NCI-H526 treated with DMSO at 0.1 percent for 48 hours (cell line): ENCODE measurements at regions not wholly inside any gene's neighbourhood (a gene's known extent, or its start where the extent isn't known, plus 50 kb on each side); places are given as distances from the start of the nearest gene placed in this dataset.
"Not testable (repeated sequence)": the region's sequence is repeated elsewhere in the genome, so short reads cannot be mapped to it uniquely, and the experiment has no call there.

ENCODE experiments used
- DNase-seq: peaks from one replicate; lab custom pipeline; 2025; lab: John Stamatoyannopoulos, UW

GRCh38 chr2:109669731-109670130 is 55.6 kb downstream of the SOWAHC start:
- DNase-seq, result no peak

DNA sequence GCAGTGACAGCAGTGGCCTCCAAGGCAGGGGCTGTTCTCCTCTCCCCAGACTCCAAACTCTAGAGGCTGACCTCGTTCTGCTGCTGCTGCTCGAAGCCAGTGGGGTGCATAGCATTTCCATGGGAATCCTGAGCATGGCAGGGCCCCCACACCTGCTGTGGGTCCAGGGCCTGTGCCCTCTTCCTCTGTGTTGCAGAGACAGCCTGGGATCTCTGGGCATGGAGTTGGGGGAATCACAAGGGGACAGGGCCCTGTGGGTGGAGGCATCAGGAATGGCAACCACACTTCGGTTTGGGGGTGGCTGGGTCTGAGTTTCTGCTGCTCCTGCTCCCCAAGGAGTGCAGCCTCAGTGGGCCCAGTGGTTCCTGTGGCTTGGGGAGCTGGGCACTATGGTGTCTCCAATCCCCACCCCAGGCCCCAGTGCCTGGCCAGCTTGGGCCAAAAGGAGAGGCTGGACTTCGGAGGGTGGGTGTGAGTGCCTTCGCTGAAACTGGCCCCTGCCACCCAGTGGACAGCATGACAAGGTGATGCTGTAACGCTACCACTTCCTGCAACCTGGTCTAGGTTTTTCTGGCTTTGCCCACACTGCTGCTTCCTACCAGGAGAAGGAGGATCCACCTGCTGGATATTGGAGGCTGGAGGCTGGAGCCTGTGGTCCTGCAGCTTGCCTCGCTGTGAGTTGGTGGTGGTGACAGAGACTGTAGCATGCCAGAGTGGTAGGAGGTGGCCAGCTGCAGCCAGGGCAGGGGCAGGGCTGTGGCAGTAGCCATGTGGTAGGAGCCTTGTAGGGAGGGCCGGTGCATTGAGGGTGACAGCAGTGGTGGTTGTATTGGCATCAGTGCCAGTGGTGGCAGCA is 56.6 kb downstream of the SOWAHC start:
- no peak for DNase-seq

DNA sequence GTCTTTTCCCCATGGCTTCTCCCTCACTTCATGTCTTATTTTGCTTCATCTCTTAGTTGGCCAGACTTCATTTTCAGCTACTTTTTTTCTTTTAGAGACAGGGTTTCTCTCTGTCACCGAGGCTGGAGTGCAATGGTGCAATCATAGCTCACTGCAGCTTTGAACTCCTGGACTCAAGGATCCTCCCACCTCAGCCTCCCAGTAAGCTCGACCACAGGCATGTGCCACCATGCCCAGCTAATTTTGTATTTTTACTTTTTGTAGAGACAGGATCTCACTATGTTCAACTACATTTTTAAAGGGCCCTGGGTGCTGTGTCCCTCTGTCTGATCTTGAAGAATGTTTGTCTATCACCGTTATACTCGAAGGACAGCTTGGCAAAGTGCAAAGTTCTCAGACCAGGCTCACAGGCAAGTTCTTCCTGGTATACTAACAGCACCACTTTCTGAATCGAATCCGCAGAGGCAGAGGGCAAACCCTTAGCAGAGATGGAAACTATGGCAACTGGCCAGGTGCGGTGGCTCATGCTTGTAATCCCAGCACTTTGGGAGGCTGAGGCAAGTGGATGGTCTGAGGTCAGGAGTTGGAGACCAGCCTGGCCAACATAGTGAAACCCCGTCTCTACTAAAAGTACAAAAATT is 60.9 kb downstream of the SOWAHC start:
- DNase-seq, result no peak

DNA sequence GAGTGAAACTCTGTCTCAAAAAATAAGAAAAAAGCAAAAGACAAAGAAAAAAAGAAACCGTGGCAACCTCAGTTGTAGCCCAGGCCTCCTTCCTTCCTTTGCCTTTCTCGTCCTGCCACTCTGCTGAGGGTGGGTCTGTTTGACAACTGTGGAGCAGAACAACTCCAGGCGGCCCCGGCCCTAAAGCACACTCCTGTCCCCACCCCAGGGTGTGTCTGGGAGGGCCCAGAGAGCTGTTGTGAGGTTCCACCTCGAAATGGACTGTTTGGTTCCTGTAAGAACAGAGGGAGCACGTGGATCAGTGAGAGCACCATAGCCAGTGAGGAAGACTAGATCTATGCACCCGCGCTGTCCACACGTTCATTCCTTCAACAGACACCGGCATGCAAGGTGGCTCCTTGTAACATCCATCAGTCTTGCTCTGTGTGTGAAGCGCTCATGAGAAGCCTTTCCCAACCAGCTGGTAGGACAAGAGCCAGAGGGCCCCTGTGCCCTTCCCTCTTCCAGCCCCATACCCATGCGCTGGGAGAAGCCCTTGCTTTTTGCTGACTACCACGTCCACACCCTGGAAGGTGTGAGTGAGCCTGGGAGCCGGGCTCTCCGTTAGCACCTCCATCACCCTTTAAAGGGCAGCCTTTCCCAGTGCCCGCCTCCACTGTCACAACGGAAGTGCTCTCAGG is 61.6 kb downstream of the SOWAHC start:
- no peak for DNase-seq

GRCh38 chr2:109676346-109676902 is 62.3 kb downstream of the SOWAHC start:
- DNase-seq, result no peak

DNA sequence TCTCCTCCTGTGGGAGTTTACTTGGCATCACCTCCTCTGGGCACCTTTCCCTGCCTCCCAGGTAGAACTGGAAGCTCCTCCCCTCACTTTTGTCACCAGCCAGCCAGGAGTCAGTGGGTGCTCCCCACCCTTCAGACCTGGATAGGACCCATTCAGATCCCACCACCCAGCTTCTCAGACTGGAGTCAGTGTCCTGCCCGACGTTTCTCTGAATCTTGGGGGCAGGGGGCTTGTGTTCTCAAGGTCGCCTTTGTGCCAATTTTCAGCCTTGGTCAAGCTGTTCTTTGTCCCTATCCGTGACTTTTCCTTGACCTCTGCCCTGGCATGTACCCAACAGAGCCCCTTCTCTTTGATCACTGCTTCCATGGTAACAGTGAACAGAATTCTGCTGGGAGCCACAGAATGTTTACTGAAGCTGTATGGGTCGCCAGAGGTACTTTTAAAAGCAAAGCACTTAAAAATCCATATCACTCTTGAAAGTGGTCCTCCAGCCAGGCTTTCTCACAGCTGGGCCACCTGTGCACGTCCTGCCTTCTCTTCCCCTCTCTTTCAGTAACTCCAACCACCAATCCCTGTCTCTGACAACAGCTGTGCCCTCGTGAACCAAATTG is 63.1 kb downstream of the SOWAHC start:
- DNase-seq, result not testable (repeated sequence)

DNA sequence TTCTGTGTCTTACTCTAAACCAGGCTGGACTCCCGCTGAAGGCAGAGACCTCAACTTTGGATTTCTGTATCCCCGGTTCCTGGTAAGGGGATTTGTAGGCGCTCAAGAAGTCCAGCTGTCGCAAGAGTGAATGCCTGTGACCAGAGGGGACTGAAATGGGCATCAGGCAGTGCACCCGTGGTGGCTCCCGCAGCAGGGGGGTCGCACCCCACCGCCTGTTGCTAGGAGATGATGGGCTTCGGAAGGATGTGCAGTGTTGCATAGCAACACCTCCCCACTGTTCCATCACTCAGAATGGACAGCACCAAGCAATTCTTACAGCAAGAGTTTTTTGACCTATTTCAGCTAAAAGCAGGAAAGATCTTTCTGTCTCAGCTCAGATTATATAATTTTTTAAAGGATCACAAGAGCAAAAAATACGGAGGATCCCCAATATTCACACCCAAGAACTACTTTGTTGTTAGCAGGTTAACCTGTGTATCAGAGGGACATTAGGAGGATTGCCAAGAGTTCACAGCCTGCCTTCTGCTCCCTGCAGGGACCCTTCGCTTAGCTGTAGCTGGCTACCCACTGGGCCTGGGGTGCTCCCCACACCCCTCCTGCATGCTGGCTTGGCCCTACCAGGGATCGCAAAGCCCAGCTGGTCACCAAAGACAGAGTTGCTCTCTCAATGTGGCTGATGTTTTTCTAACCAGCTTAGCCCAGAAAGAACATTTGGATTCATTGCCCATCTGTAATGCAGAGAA is 63.8 kb downstream of the SOWAHC start:
- no peak for DNase-seq

DNA sequence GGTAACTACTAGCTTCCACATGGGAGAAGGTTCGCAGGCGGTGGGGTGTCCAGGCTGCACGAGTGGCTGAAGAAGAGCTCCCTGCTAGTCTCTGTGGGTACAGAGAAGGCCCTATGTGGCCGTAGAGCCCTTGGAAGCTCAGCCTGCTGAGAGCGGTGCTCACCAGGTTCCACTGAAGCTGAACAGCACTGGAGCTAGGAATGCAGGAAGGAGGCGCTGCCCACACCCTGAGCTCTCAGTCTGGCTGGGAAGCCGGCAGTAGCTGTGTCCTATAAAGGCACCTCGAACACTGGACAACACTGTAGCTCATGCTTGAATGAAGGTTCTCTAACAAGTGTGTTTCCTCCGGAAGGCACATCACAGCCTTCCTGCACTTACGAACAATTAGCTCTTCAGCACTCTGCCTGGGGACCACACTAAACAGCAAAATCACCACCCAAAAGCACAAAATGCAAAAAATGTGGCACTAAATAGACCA is 64.6 kb downstream of the SOWAHC start:
- DNase-seq, result not testable (repeated sequence)

DNA sequence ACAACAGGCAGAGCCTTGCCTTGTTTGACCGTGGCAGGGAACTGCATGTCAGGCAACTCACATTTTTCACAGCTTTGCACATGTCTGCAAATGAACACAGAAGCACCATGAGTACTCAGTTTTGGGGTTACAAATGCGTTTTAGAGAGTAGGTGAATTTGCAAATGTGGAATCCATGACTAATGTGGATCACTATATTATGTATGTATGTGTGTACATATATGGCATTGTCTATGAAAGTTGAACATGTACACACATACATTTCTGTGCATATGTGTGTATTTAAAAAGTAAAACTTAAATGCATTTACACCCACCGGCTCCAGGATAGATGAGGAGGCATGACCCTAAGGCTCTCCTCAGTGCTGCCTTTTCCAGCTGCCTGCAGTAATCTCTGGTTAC is 65.1 kb downstream of the SOWAHC start:
- no peak for DNase-seq

- no peak for DNase-seq
Measured at GRCh38 chr2:109679626-109680025, 65.5 kb downstream of the SOWAHC start.

DNA sequence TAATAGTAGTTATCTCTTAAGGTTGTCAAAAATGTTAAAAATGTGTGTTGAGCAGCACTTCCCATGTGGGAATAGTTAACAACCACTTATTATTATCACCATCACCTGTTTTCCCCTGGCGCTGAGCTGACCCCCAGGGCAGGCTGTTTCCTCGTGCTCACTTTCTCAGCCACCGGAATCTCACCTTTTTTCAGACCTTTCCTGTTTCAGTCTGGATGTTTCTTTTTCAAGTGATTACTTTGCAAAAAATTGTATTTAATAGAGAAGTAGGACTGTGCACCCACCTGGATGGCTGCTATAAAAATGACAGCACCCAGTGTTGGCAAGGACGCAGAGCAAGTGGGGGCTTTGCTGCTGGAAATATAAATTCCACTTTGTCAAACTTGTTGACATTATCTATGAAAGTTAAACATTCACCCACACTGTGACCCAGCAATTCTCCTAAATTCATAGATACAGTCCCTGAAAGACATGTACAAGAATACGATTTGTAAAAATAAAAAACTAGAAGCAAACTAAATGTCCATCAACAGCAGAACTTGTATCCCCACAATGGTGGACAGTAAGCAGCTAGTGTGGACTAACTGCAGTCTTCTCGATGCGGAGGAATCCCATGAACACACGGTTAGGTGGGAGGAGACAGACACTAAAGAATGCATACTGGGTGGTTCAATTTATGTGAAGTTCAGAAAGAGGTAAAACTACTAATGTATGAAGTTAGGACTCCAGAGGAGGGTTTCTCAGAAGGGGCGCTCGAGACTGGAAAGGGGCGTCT is 66.5 kb downstream of the SOWAHC start:
- DNase-seq, result no peak

DNA sequence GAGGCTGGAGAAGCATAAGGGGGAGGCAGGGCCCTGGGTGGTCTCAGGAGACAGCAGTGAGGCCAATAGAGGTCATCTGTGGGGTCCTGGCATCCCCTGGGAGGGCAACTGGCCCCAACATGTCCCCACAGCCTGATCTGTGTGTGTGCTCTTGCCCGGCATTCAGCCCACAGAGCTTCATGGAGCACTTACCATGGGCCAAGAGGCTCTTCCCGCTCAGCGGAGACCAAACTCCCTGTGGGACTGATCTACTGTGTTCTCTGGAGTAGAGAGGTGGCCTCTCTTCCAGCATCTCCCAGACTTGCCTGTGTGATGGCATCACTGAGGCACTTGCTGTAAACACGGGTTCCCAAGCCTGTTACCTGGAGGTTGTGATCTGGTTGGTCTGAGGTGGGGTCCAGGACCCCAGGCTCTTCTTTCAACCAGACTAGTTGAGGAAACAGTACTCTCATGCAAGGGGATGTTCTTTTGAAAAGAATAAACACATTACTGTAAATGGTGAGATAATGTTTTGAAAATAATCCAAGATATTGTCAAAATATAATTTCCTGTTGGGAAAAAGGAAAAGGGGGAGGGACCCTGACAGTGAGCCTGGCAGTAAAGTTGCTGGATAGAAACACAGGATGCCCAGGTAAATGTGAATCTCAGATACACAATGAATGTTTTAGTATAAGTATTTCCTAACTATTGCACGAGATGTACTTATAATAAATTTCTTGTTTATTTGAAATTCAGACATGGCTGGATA is 67.6 kb downstream of the SOWAHC start:
- DNase-seq, result no peak

DNA sequence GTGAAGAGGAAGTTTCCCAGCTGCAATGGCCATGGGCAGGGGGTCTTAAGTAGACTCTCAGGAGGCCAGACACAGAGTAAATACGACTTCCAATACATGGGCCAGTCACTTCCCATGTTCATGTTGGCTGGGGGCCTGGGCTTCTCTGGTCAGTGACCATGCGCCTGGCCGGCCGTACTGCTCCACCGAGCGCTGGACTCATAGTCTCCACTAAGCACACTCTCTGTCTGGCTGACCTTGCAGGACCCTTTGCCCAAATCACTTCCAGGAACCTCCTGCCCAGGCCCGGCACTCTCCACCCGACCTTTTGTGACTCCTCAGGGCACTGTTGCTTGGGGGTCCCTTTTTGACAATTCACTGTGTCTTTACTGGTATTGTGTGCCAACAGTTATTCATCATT is 69.3 kb downstream of the SOWAHC start:
- DNase-seq, result no peak

DNA sequence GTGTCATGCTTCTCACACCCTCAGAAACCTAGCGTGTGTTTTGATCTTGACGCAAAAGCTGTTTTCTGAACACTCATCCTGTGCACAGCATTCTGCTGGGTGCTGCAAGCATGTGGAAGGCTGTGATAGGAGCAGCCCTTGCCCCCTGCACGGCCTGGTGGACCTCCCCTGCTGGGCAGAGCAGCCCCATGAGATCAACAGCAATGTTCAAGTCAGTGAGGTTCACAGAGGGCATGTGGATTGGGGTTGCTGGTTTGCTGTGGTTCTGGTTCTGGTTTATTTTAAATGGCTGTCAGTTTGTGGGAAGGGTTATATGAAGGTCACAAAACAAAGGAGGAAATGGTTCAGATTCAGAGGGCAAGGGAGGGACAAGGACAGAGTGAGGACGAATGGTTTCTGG is 71.3 kb downstream of the SOWAHC start:
- DNase-seq, result no peak

GRCh38 chr2:109686921-109687320 is 72.8 kb downstream of the SOWAHC start:
- DNase-seq, result no peak

DNA sequence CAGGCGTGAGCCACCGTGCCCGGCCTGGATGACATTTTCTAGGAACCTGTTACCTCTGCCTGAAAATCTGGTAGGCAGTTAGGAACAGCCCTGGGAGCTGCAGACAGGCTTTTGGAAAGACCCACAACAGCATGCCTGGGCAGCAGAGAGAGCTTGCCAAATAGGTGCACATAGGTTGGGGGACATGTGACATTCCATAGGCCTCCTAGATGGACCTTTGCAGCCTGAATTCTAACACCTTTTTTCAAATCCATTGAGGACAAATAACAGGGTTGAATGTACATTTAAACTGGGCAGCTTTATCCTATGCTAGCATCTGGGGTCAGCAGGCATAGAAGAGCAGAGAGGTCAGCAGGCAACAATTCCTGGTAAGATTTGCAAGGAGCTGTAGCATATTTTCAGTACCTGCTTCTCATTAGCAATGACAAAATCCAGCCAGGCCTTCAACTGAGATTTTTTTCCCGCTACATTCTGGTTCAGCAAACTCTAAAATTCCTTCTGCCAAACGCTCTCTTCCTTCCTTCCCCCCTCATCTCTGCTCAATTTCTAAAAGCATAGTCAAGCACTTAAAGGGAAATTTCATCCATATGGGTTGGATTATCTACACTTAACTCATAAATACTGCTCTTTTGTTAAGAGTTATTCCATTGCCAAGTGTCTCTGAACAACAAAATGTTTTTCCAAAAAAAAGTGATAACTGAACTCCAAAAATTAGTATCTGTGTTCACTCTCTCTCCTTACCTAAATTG is 75.2 kb downstream of the SOWAHC start:
- no peak for DNase-seq

- DNase-seq, result no peak
Measured at GRCh38 chr2:109689973-109690372, 75.8 kb downstream of the SOWAHC start.

DNA sequence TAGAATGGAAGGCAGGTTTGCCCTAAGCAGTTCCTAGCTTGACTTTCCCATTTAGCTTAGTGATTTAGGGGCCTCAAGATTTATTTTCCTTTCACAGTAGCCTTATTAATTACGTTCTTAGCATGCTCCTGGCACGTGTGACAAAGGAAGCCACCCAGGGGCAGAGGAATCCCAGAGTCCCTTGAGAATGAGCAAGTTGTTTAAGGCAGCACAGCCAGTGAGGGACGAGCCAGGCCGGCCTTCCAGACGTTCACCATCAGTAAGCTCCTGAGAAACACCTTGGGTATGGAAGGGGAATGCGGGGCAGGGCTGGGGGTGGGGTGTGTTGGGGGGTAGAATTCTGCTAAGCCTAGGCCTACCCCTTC is 76.3 kb downstream of the SOWAHC start:
- DNase-seq, result no peak

DNA sequence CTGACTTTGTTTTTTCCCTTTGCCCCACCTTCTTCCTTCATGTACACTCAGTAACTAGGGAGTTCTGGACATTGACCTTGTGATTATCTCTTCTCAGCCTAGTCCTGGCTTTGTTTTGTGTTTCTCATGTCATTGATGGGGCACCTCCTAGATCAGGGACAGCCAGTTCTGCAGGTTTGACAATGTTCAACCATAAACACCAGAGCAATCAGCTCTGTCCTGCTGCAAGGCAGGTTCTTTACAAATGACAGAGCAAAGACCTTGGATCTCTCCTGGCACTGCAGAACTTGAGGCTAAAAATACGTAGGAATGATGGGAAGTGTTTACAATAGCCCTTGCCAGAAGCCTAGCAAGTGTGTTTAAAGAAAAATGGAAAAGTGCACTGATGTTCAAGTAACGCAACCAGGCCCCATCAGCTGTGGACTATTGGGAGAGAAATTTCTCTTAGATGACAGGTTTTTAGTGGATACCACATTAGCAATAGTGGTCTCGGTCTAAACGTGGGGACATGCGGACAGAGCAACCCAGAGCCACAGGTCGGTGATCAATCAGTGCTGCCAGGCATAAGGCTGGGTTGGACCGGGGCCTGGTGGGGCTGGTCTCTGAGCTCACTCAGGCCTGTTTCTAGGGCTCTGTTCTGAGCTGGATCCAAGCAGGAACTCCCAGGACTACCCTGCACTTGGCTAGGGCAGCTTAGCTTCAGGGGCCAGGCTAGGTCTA is 76.8 kb downstream of the SOWAHC start:
- DNase-seq, result no peak
